ENCODE measurements at regions not wholly inside any gene's neighbourhood (a gene's known extent, or its start where the extent isn't known, plus 50 kb on each side); places are given as distances from the start of the nearest gene placed in this dataset.

DNA sequence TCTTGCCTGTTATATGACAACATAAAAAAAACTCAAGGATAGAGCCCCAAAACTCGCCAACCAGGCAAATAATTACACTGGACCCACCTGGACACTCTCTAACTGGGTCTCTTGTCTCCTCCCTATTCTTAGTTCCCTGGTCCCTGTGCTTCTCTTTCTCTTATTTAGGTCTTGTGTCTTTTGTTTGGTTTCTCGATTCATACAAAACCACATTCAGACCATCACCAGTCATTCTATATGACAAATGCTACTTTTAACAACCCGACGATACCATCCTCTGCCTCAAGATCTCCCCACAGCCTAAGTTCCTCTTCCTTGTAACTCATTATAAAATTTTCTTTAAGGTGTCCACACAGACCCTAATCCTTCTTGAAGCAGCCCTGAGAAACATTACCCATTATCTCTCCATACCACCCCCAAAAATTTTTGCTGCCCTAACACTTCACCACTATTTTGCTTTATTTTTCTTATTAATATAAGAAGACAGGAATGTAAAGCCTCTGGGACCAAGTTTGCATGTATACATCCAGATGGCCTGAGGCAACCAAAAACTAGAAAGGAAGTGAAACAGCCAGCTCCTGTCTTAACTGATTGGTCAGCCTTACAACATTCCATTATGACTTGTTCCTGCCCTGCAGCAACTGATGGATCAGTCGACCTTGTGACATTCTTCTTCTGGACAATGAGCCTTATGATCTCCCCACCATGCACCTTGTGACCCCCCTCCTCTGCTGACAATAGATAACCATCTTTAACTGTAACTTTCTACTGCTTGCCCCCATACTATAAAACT is 638.2 kb downstream of the AMY1C start:
- Histone ChIP-seq H3K4me1 (ENCODE audit: insufficient read depth, low read length) (no peaks in the 10 kb centered on the region), H3K9ac (ENCODE audit: insufficient read depth, low read depth, low read length) (no peak overlapping the region), H3K9me3 (ENCODE audit: low read length) (peaks cover 61% of the 10 kb centered on the region), H2AFZ (ENCODE audit: low read length) (no peak overlapping the region), H4K20me1 (ENCODE audit: insufficient read depth, low read length) (no peaks in the 10 kb centered on the region), H3K27me3 (ENCODE audit: control insufficient read depth in 1 of 2, insufficient read depth in 2 of 2, low read length in 2 of 2) (no peaks in the 10 kb centered on the region), H3K4me3 (replicated peaks in 1 of 3; ENCODE audit: insufficient read depth in 1 of 3, low read depth in 2 of 3, low read length in 3 of 3) (no peak overlapping the region), H3K27ac (ENCODE audit: extremely low read length, insufficient read depth, low read length) (no peak overlapping the region), H3K4me2 (ENCODE audit: low read depth, low read length) (no peak overlapping the region), H3K79me2 (ENCODE audit: insufficient read depth, low read length) (no peaks in the 10 kb centered on the region), H3K36me3 (replicated peaks in 1 of 2; ENCODE audit: control insufficient read depth in 1 of 2, insufficient read depth in 2 of 2, low read length in 2 of 2) (no peaks in the 10 kb centered on the region)
- ChIA-PET POLR2A (no interaction called here), CTCF (ENCODE audit: low intra/inter-chr PET ratio, low total read pairs) (no interaction called here)
- TF ChIP-seq, protein P1, sequence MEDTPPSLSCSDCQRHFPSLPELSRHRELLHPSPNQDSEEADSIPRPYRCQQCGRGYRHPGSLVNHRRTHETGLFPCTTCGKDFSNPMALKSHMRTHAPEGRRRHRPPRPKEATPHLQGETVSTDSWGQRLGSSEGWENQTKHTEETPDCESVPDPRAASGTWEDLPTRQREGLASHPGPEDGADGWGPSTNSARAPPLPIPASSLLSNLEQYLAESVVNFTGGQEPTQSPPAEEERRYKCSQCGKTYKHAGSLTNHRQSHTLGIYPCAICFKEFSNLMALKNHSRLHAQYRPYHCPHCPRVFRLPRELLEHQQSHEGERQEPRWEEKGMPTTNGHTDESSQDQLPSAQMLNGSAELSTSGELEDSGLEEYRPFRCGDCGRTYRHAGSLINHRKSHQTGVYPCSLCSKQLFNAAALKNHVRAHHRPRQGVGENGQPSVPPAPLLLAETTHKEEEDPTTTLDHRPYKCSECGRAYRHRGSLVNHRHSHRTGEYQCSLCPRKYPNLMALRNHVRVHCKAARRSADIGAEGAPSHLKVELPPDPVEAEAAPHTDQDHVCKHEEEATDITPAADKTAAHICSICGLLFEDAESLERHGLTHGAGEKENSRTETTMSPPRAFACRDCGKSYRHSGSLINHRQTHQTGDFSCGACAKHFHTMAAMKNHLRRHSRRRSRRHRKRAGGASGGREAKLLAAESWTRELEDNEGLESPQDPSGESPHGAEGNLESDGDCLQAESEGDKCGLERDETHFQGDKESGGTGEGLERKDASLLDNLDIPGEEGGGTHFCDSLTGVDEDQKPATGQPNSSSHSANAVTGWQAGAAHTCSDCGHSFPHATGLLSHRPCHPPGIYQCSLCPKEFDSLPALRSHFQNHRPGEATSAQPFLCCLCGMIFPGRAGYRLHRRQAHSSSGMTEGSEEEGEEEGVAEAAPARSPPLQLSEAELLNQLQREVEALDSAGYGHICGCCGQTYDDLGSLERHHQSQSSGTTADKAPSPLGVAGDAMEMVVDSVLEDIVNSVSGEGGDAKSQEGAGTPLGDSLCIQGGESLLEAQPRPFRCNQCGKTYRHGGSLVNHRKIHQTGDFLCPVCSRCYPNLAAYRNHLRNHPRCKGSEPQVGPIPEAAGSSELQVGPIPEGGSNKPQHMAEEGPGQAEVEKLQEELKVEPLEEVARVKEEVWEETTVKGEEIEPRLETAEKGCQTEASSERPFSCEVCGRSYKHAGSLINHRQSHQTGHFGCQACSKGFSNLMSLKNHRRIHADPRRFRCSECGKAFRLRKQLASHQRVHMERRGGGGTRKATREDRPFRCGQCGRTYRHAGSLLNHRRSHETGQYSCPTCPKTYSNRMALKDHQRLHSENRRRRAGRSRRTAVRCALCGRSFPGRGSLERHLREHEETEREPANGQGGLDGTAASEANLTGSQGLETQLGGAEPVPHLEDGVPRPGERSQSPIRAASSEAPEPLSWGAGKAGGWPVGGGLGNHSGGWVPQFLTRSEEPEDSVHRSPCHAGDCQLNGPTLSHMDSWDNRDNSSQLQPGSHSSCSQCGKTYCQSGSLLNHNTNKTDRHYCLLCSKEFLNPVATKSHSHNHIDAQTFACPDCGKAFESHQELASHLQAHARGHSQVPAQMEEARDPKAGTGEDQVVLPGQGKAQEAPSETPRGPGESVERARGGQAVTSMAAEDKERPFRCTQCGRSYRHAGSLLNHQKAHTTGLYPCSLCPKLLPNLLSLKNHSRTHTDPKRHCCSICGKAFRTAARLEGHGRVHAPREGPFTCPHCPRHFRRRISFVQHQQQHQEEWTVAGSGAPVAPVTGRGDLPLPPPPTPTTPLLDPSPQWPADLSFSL (CRISPR knock-in tag; IDR thresholded peaks at IDR 0.05), result no peak
- in situ Hi-C loops (cut with HindIII; ENCODE audit: extremely low pct_ligation_motif_present, low pct_unique_long_range_greater_than_20kb) (no loop called here), intact Hi-C loops (cut with micrococcal nuclease; ENCODE audit: unreplicated experiment) (no loop called here)
- ATAC-seq (no peak), DNase-seq (ENCODE audit: low spot score) (no peak), FAIRE-seq (no peak)
- 19% methylated on average over 5 of the region's 5 CpGs for WGBS (ENCODE audit: low lambda C conversion rate)
- BruUV-seq (replicated peaks), result no TSS peak
